ENCODE measurements at regions not wholly inside any gene's neighbourhood (a gene's known extent, or its start where the extent isn't known, plus 50 kb on each side); places are given as distances from the start of the nearest gene placed in this dataset.
"Not testable (repeated sequence)": the region's sequence is repeated elsewhere in the genome, so short reads cannot be mapped to it uniquely, and the experiment has no call there.

- no peak for DNase-seq (ENCODE audit: low spot score)
These were observed 324.6 kb upstream of the AADAT start for GRCh38 chr4:170414360-170414759.

GRCh38 chr4:170413951-170414350, 324.2 kb upstream of the AADAT start:
- DNase-seq (ENCODE audit: low spot score) = no peak

- DNase-seq (ENCODE audit: low spot score) = no peak
These were observed 310.6 kb upstream of the AADAT start for GRCh38 chr4:170400361-170400760.

GRCh38 chr4:170399581-170400293, 310.0 kb upstream of the AADAT start:
- DNase-seq (ENCODE audit: low spot score) = no peak

GRCh38 chr4:170398218-170398617, 308.5 kb upstream of the AADAT start:
- no peak for DNase-seq (ENCODE audit: low spot score)

GRCh38 chr4:170395773-170396172, 306.0 kb upstream of the AADAT start:
- DNase-seq (ENCODE audit: low spot score) = no peak

- DNase-seq (ENCODE audit: low spot score) = no peak
These were observed 301.4 kb upstream of the AADAT start for GRCh38 chr4:170391066-170391740.

GRCh38 chr4:170389411-170389810, 299.7 kb upstream of the AADAT start:
- DNase-seq (ENCODE audit: low spot score) = no peak

GRCh38 chr4:170388255-170388654, 298.5 kb upstream of the AADAT start:
- DNase-seq (ENCODE audit: low spot score) = no peak

- DNase-seq (ENCODE audit: low spot score) = no peak
These were observed 297.2 kb upstream of the AADAT start for GRCh38 chr4:170386971-170387370.

- no peak for DNase-seq (ENCODE audit: low spot score)
These were observed 296.8 kb upstream of the AADAT start for GRCh38 chr4:170386511-170386910.

GRCh38 chr4:170374770-170375169, 285.0 kb upstream of the AADAT start:
- DNase-seq (ENCODE audit: low spot score) = peak; percentile 47

GRCh38 chr4:170348945-170349344, 259.2 kb upstream of the AADAT start:
- no peak for DNase-seq (ENCODE audit: low spot score)

- DNase-seq (ENCODE audit: low spot score) = not testable (repeated sequence)
These were observed 257.4 kb upstream of the AADAT start for GRCh38 chr4:170347191-170347590.

GRCh38 chr4:170339522-170339921, 249.8 kb upstream of the AADAT start:
- no peak for DNase-seq (ENCODE audit: low spot score)

GRCh38 chr4:170336238-170336775, 246.6 kb upstream of the AADAT start:
- DNase-seq (ENCODE audit: low spot score) = no peak

- DNase-seq (ENCODE audit: low spot score) = no peak
These were observed 235.8 kb upstream of the AADAT start for GRCh38 chr4:170325599-170325998.

GRCh38 chr4:170323623-170324022, 233.9 kb upstream of the AADAT start:
- no peak for DNase-seq (ENCODE audit: low spot score)

GRCh38 chr4:170307182-170307581, 217.4 kb upstream of the AADAT start:
- DNase-seq (ENCODE audit: low spot score) = no peak

GRCh38 chr4:170306208-170306607, 216.5 kb upstream of the AADAT start:
- no peak for DNase-seq (ENCODE audit: low spot score)

GRCh38 chr4:170305627-170306026, 215.9 kb upstream of the AADAT start:
- DNase-seq (ENCODE audit: low spot score) = no peak

GRCh38 chr4:170281027-170281426, 191.3 kb upstream of the AADAT start:
- no peak for DNase-seq (ENCODE audit: low spot score)

GRCh38 chr4:170278460-170278859, 188.7 kb upstream of the AADAT start:
- DNase-seq (ENCODE audit: low spot score) = no peak

- no peak for DNase-seq (ENCODE audit: low spot score)
These were observed 184.9 kb upstream of the AADAT start for GRCh38 chr4:170274616-170275015.
